ENCODE measurements at regions not wholly inside any gene's neighbourhood (a gene's known extent, or its start where the extent isn't known, plus 50 kb on each side); places are given as distances from the start of the nearest gene placed in this dataset.

DNA sequence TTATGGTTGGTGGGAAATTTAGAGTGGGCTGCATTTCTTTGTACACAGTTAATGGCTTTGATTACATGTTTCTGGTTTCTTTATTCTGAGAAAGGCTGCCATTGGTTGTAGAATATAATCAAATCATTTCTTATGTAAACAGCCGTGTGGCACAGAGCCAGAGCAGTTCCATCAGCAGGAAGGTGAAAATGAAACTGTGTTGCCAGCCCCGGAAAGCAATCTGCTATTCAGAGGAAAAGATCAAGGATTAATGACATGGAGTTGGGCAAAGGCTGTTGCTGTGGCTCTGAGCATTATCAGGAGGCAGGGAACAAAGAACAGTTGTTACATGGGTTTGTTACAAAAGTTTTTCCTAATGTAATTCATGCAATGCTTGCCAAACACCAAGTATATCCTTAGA lies 74.2 kb upstream of the ZNF716 start:
- H3K36me3 ChIP-seq: no peaks in the 10 kb centered on the region
- TF ChIP-seq, protein P1, sequence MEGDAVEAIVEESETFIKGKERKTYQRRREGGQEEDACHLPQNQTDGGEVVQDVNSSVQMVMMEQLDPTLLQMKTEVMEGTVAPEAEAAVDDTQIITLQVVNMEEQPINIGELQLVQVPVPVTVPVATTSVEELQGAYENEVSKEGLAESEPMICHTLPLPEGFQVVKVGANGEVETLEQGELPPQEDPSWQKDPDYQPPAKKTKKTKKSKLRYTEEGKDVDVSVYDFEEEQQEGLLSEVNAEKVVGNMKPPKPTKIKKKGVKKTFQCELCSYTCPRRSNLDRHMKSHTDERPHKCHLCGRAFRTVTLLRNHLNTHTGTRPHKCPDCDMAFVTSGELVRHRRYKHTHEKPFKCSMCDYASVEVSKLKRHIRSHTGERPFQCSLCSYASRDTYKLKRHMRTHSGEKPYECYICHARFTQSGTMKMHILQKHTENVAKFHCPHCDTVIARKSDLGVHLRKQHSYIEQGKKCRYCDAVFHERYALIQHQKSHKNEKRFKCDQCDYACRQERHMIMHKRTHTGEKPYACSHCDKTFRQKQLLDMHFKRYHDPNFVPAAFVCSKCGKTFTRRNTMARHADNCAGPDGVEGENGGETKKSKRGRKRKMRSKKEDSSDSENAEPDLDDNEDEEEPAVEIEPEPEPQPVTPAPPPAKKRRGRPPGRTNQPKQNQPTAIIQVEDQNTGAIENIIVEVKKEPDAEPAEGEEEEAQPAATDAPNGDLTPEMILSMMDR (IDR thresholded peaks at IDR 0.05 in 4 of 5, conservative IDR thresholded peaks at IDR 0.05 in 1 of 5): no peak
- TF ChIP-seq POLR2A (IDR thresholded peaks at IDR 0.05): no peak
- intact Hi-C loops (cut with DNase I; ENCODE audit: low total_unique reads) (no loop called here), in situ Hi-C loops (cut with MboI; ENCODE audit: low sequenced_read_pairs in 4 of 4) (no loop called here)
- no peaks in the 10 kb centered on the region for H3K9me3 ChIP-seq
- H3K4me1 ChIP-seq: no peaks in the 10 kb centered on the region
- no peak overlapping the region for H3K27ac ChIP-seq
- no peak for DNase-seq
- H3K4me3 ChIP-seq: no peak overlapping the region
- H3K27me3 ChIP-seq: no peaks in the 10 kb centered on the region
- no peak for ATAC-seq

DNA sequence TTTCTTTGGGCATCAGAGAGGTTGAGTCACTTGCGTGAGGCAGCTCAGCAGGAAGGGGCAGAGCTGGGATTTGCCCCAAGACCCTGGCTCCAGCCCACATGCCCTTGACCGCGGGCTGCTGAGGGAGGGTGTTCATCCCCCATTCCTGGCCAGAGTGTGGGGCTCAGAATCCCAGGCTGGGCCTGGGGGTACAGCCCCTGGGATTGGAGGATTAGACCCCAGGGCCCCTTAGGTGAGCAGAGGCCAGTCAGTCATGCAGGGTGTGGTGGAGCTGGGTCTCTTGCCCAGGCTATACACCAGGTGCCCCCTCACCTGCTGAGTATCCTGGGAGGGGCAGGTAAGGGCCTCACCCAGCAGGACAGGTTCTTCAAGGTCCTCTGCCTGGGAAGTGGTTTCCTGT lies 68.4 kb upstream of the ZNF716 start:
- no peaks in the 10 kb centered on the region for H3K4me1 ChIP-seq

DNA sequence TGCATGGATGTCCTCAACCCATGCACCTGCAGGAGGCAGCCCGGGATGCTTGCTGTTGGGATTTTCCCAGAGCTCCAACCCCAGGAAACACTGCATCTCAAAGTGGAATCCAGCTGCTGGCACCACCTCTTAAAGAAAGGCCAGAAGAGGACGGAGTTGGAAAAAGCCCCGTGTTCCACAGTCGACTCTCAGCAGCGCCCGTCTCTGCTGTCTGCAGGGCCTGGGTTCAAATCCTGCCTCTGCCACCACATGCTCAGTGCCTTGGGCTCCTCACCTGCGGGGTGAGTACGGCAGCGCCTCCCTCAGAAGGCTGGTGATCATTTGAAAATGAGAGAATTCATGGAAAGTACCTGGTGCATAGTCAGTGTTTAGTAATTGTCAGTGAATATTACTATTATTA lies 65.6 kb upstream of the ZNF716 start:
- in situ Hi-C loops (cut with MboI; ENCODE audit: low sequenced_read_pairs in 4 of 4) (no loop called here), intact Hi-C loops (cut with DNase I; ENCODE audit: low total_unique reads) (no loop called here)
- no peak for DNase-seq
- ATAC-seq: no peak
- no peaks in the 10 kb centered on the region for H3K36me3 ChIP-seq
- TF ChIP-seq, protein P1 (IDR thresholded peaks at IDR 0.05 in 4 of 5, conservative IDR thresholded peaks at IDR 0.05 in 1 of 5): no peak
- no peak for TF ChIP-seq POLR2A (IDR thresholded peaks at IDR 0.05)
- no peaks in the 10 kb centered on the region for H3K27me3 ChIP-seq
- H3K4me1 ChIP-seq: no peaks in the 10 kb centered on the region
- H3K27ac ChIP-seq: no peak overlapping the region
- no peaks in the 10 kb centered on the region for H3K9me3 ChIP-seq
- no peak overlapping the region for H3K4me3 ChIP-seq

More for the DNA sequence above, 68.4 kb upstream of the ZNF716 start:
- Histone ChIP-seq H3K27me3 (no peaks in the 10 kb centered on the region), H3K36me3 (no peaks in the 10 kb centered on the region), H3K27ac (no peak overlapping the region), H3K9me3 (no peaks in the 10 kb centered on the region), H3K4me3 (no peak overlapping the region)
- no peak for DNase-seq
- in situ Hi-C loops (cut with MboI; ENCODE audit: low sequenced_read_pairs in 4 of 4): no loop called here
- no peak for TF ChIP-seq POLR2A (IDR thresholded peaks at IDR 0.05)
- TF ChIP-seq, protein P1 (IDR thresholded peaks at IDR 0.05 in 4 of 5, conservative IDR thresholded peaks at IDR 0.05 in 1 of 5): no peak
- intact Hi-C loops (cut with DNase I; ENCODE audit: low total_unique reads): no loop called here
- no peak for ATAC-seq

- TF ChIP-seq POLR2A (IDR thresholded peaks at IDR 0.05): no peak
- TF ChIP-seq, protein P1 (IDR thresholded peaks at IDR 0.05 in 4 of 5, conservative IDR thresholded peaks at IDR 0.05 in 1 of 5): no peak
- no peak for ATAC-seq
- Histone ChIP-seq H3K4me3 (no peak overlapping the region), H3K27me3 (no peaks in the 10 kb centered on the region), H3K4me1 (no peaks in the 10 kb centered on the region), H3K9me3 (no peaks in the 10 kb centered on the region), H3K27ac (no peak overlapping the region), H3K36me3 (no peaks in the 10 kb centered on the region)
- in situ Hi-C loops (cut with MboI; ENCODE audit: low sequenced_read_pairs in 4 of 4): no loop called here
- no peak for DNase-seq
- intact Hi-C loops (cut with DNase I; ENCODE audit: low total_unique reads): no loop called here
Measured at GRCh38 chr7:57385668-57386067, 64.3 kb upstream of the ZNF716 start.

DNA sequence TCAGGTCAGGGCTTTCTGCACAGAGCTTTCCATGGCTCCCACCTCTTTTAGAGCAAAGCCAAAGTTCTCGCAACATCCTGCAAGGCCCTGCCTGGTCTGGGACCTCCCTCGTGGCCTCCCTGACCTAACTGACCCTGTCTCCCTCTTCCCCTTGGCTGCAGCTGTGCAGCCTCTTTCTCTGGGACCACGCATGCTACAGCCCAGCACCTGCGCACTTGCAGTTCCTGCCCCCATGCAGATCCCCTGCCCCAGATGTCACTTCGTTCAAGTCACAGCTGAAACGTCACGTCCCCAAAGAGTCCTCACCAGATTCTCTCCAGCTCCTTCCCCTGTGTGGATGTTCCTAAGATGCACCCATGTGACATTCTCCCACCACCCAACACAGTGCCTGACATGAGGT lies 61.2 kb upstream of the ZNF716 start:
- Histone ChIP-seq H3K9me3 (no peaks in the 10 kb centered on the region), H3K4me3 (no peak overlapping the region), H3K27ac (no peak overlapping the region), H3K36me3 (no peaks in the 10 kb centered on the region), H3K4me1 (no peaks in the 10 kb centered on the region), H3K27me3 (no peaks in the 10 kb centered on the region)
- intact Hi-C loops (cut with DNase I; ENCODE audit: low total_unique reads): no loop called here
- no peak for DNase-seq
- no peak for ATAC-seq
- in situ Hi-C loops (cut with MboI; ENCODE audit: low sequenced_read_pairs in 4 of 4): no loop called here
- TF ChIP-seq POLR2A (IDR thresholded peaks at IDR 0.05): no peak
- TF ChIP-seq, protein P1 (IDR thresholded peaks at IDR 0.05 in 4 of 5, conservative IDR thresholded peaks at IDR 0.05 in 1 of 5): no peak

Measured in gastrocnemius medialis (tissue), 4 donors.